Mesenchymal stem cell (in vitro differentiated cells and primary cell): ENCODE measurements at regions not wholly inside any gene's neighbourhood (a gene's known extent, or its start where the extent isn't known, plus 50 kb on each side); places are given as distances from the start of the nearest gene placed in this dataset.

ENCODE experiments used
- DNase-seq: peaks from one replicate; pipeline ENCODE4 v3.0.0-alpha.2; 2013
- H2AFZ ChIP-seq: one replicate; pipeline ENCODE4 v1.6.1; 2013; ENCODE audit warnings: low read depth, mild to moderate bottlenecking, control low read depth, inconsistent platforms, low read length, moderate library complexity
- H2AK5ac ChIP-seq: 2 replicates; pipeline ENCODE4 v1.6.1; 2013; ENCODE audit warnings: low read length, moderate library complexity, mild to moderate bottlenecking, inconsistent platforms; ENCODE audit not compliant: severe bottlenecking
- H2BK120ac ChIP-seq: one replicate; pipeline ENCODE4 v1.6.1; 2013; ENCODE audit warnings: low read depth, mild to moderate bottlenecking, inconsistent platforms, low read length, moderate library complexity
- H2BK12ac ChIP-seq, 2 experiments: one replicate each; pipeline ENCODE4 v1.6.1; 2013; ENCODE audit warnings: inconsistent platforms in 2 of 2, low read length in 2 of 2, mild to moderate bottlenecking in 2 of 2, moderate library complexity in 2 of 2, control low read depth in 1 of 2
- H2BK15ac ChIP-seq: one replicate; pipeline ENCODE4 v1.6.1; 2013; ENCODE audit warnings: mild to moderate bottlenecking, low read depth, inconsistent platforms; ENCODE audit not compliant: poor library complexity, severe bottlenecking
- H2BK5ac ChIP-seq: 2 replicates; pipeline ENCODE4 v1.6.1; 2013; ENCODE audit warnings: low read depth, mild to moderate bottlenecking, low read length, control low read depth, inconsistent platforms; ENCODE audit not compliant: poor library complexity, severe bottlenecking
- H3K14ac ChIP-seq, 2 experiments: one replicate each; pipeline ENCODE4 v1.6.1; 2013; ENCODE audit warnings: inconsistent platforms in 2 of 2, low read length in 2 of 2, control low read depth in 1 of 2, mild to moderate bottlenecking in 1 of 2, moderate library complexity in 1 of 2
- H3K18ac ChIP-seq, 2 experiments: one replicate each; pipeline ENCODE4 v1.6.1; 2013; ENCODE audit warnings: inconsistent platforms in 2 of 2, low read length in 2 of 2, control low read depth in 1 of 2, low read depth in 1 of 2, mild to moderate bottlenecking in 1 of 2
- H3K23ac ChIP-seq, 2 experiments: one replicate each; pipeline ENCODE4 v1.6.1; 2013; ENCODE audit warnings: inconsistent platforms in 2 of 2, low read length in 2 of 2, mild to moderate bottlenecking in 2 of 2, moderate library complexity in 2 of 2, control low read depth in 1 of 2
- H3K27ac ChIP-seq: 2 replicates; pipeline ENCODE4 v1.5.1; 2013; ENCODE audit warnings: mild to moderate bottlenecking, moderate library complexity, low read length, control low read depth, inconsistent platforms; ENCODE audit not compliant: poor library complexity, severe bottlenecking
- H3K27me3 ChIP-seq, 2 experiments: 2 replicates each; pipeline versions ENCODE4 v1.6.1 to v1.7.0; 2013; ENCODE audit warnings: low read length in 2 of 2, mild to moderate bottlenecking in 2 of 2, moderate library complexity in 2 of 2, control low read depth in 1 of 2, inconsistent platforms in 1 of 2; ENCODE audit not compliant: control insufficient read depth in 1 of 2, insufficient read depth in 1 of 2
- H3K36me3 ChIP-seq, 2 experiments: 2 replicates each; pipeline versions ENCODE4 v1.6.1 to v1.7.0; 2013; ENCODE audit warnings: low read length in 2 of 2, control low read depth in 1 of 2, inconsistent platforms in 1 of 2, low read depth in 1 of 2, mild to moderate bottlenecking in 1 of 2; ENCODE audit not compliant: insufficient read depth in 2 of 2, control insufficient read depth in 1 of 2
- H3K4ac ChIP-seq, 2 experiments: one replicate each; pipeline ENCODE4 v1.6.1; 2013; ENCODE audit warnings: inconsistent platforms in 2 of 2, low read length in 2 of 2, mild to moderate bottlenecking in 2 of 2, moderate library complexity in 2 of 2, control low read depth in 1 of 2, low read depth in 1 of 2
- H3K4me1 ChIP-seq: 2 replicates; pipeline ENCODE4 v1.6.1; 2013; ENCODE audit warnings: low read depth, low read length, control low read depth; ENCODE audit not compliant: control insufficient read depth, insufficient read depth
- H3K4me2 ChIP-seq: 2 replicates; pipeline ENCODE4 v1.6.1; 2013; ENCODE audit warnings: low read length, mild to moderate bottlenecking, inconsistent platforms; ENCODE audit not compliant: poor library complexity, severe bottlenecking
- H3K4me3 ChIP-seq, 2 experiments: 2 replicates each; pipeline versions ENCODE4 v1.5.1 to v1.7.0; 2013; ENCODE audit warnings: low read length in 2 of 2, mild to moderate bottlenecking in 2 of 2, control low read depth in 1 of 2, low read depth in 1 of 2; ENCODE audit not compliant: insufficient read depth in 1 of 2
- H3K79me1 ChIP-seq: replicated peaks from 2 replicates; pipeline ENCODE4 v1.6.1; 2013; ENCODE audit warnings: mild to moderate bottlenecking, control low read depth, low read length, inconsistent platforms; ENCODE audit not compliant: poor library complexity, severe bottlenecking
- H3K9ac ChIP-seq: 2 replicates; pipeline ENCODE4 v1.7.0; 2013; ENCODE audit warnings: mild to moderate bottlenecking, low read length, moderate library complexity
- H3K9me3 ChIP-seq: 2 replicates; pipeline ENCODE4 v1.7.0; 2013; ENCODE audit warnings: mild to moderate bottlenecking, low read length; ENCODE audit not compliant: control insufficient read depth
- H4K8ac ChIP-seq: one replicate; pipeline ENCODE4 v1.6.1; 2013; ENCODE audit warnings: inconsistent platforms, mild to moderate bottlenecking, low read length, moderate library complexity
- H4K91ac ChIP-seq: one replicate; pipeline ENCODE4 v1.6.1; 2013; ENCODE audit warnings: mild to moderate bottlenecking, low read length, inconsistent platforms
- WGBS: methylation state at CpG from one replicate; pipeline ENCODE4 v1.1.7; 2013; ENCODE audit warnings: mixed read lengths; 5-methylcytosine and 5-hydroxymethylcytosine counted together

DNA sequence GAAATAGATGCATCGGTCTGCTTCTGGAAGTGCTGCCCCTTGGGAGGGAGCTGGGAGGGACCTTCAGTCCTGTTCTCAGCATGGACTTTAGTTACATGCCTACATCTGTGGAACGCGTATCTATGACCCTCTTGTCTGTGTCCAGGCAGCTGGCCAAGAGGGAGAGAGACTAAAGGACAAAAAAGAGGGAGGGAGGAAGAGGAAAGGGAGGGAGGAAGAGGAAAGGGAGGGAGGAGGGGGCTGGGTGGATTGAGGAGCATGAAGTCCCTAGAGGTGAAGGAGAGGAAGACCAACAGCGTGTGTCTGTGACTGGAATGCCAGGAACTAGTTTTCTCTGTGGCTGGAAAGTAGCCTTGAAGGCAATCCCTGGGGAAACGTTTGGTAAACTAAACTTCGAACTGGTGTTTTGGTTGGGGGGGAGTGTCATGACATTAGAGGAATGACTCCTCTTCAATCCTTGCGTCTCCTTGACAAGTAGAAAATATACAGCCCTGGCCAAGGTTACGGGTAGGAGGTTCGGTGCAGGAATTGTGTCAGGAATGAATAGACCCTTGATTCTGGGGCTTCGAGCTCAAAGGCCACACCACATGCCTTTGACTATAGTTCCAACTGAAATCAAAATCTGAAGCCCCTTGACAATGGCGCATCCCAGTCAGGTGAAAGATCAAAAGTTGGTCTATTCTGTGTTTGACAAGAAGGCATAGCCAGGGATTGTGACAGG, 52.0 kb upstream of the PLEKHG1 start:
- Histone ChIP-seq H2BK15ac (no peak overlapping the region), H3K9me3 (no peaks in the 10 kb centered on the region), H2AK5ac (no peak overlapping the region), H3K4ac (no peak overlapping the region), H2AFZ (no peak overlapping the region), H3K23ac (no peak overlapping the region), H3K27ac (no peak overlapping the region), H3K36me3 (no peaks in the 10 kb centered on the region), H3K79me1 (no peaks in the 10 kb centered on the region), H3K4me1 (peaks cover 3% of the 10 kb centered on the region), H4K91ac (no peak overlapping the region), H2BK120ac (no peak overlapping the region), H2BK5ac (no peak overlapping the region), H3K14ac (no peak overlapping the region), H3K4me3 (no peak overlapping the region), H3K27me3 (peaks cover 21 to 26% of the 10 kb centered on the region in 2 experiments), H3K9ac (no peak overlapping the region), H4K8ac (no peak overlapping the region), H2BK12ac (no peak overlapping the region), H3K18ac (no peak overlapping the region), H3K4me2 (no peak overlapping the region)
- WGBS, result 59% methylated on average over 11 of the region's 11 CpGs
- no peak for DNase-seq

DNA sequence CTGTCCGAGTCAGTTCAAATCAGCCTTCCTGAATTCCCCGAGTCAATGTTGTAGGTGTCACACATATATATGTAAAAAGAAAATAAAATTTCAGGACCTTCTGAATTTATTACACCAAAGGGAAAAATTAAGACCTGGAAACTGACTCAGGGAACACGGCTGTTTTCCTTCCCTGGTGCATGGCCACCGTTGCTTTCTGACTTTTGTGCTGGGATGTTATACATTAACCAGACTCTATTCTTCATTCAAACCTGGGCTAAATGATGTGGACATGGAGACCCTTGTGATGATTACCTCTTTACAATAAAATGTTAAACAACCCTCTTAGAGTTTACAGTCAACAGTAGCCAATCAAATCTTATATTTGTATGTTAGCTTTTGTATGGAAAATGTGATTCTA, 51.4 kb upstream of the PLEKHG1 start:
- H3K4ac ChIP-seq, result no peak overlapping the region
- no peak overlapping the region for H4K91ac ChIP-seq
- H3K27ac ChIP-seq, result no peak overlapping the region
- no peak overlapping the region for H3K9ac ChIP-seq
- no peak overlapping the region for H2BK5ac ChIP-seq
- H3K14ac ChIP-seq, result no peak overlapping the region
- H3K79me1 ChIP-seq, result no peaks in the 10 kb centered on the region
- no peak overlapping the region for H3K4me3 ChIP-seq
- 81% methylated on average over 3 of the region's 4 CpGs for WGBS
- no peak overlapping the region for H3K18ac ChIP-seq
- no peak overlapping the region for H4K8ac ChIP-seq
- H3K27me3 ChIP-seq, result peaks cover 19% of the 10 kb centered on the region in 2 experiments
- no peak overlapping the region for H2BK12ac ChIP-seq
- no peak overlapping the region for H2BK15ac ChIP-seq
- no peak overlapping the region for H3K23ac ChIP-seq
- no peak overlapping the region for H2AK5ac ChIP-seq
- H3K9me3 ChIP-seq, result no peaks in the 10 kb centered on the region
- no peaks in the 10 kb centered on the region for H3K36me3 ChIP-seq
- H2AFZ ChIP-seq, result no peak overlapping the region
- peaks cover 3% of the 10 kb centered on the region for H3K4me1 ChIP-seq
- no peak overlapping the region for H2BK120ac ChIP-seq
- DNase-seq, result no peak
- no peak overlapping the region for H3K4me2 ChIP-seq

- no peak overlapping the region for H3K4me2 ChIP-seq
- H2AK5ac ChIP-seq, result no peak overlapping the region
- H4K8ac ChIP-seq, result no peak overlapping the region
- no peak overlapping the region for H2BK12ac ChIP-seq
- no peak overlapping the region for H3K23ac ChIP-seq
- H3K27ac ChIP-seq, result no peak overlapping the region
- H3K9me3 ChIP-seq, result no peaks in the 10 kb centered on the region
- H3K4me1 ChIP-seq, result peaks cover 3% of the 10 kb centered on the region
- 80% methylated on average over 5 of the region's 5 CpGs for WGBS
- no peak overlapping the region for H2AFZ ChIP-seq
- H3K79me1 ChIP-seq, result no peaks in the 10 kb centered on the region
- H3K27me3 ChIP-seq, result peaks cover 17 to 18% of the 10 kb centered on the region in 2 experiments
- no peak overlapping the region for H3K4ac ChIP-seq
- no peak overlapping the region for H2BK15ac ChIP-seq
- DNase-seq, result no peak
- H3K36me3 ChIP-seq, result no peaks in the 10 kb centered on the region
- no peak overlapping the region for H4K91ac ChIP-seq
- no peak overlapping the region for H3K9ac ChIP-seq
- H2BK120ac ChIP-seq, result no peak overlapping the region
- H3K4me3 ChIP-seq, result no peak overlapping the region
- no peak overlapping the region for H3K18ac ChIP-seq
- no peak overlapping the region for H2BK5ac ChIP-seq
- H3K14ac ChIP-seq, result no peak overlapping the region
These were observed 50.7 kb upstream of the PLEKHG1 start for GRCh38 chr6:150549007-150549406.

DNA sequence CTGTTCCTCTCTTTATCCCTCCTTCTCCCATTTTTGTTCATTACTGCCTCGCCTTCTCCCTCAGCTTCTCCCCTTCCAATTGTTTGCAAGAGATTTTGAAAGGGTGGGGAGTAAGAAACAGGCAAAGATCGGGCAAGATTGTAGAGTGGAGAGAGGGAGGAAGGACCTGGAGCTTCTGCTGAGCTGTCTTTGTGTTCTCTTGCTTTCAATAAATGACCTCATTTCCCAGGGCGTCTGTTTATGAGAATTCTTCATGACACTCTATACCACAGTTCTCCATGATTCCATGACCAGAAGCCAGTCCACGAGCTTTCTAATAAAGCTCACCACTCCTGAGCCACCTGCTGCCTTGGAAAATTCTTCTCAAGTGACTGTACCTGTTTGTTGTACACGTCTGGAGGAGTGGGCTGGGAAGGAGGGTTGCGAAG, 50.0 kb upstream of the PLEKHG1 start:
- 35% methylated on average over 4 of the region's 6 CpGs for WGBS
- H2AK5ac ChIP-seq, result no peak overlapping the region
- no peak overlapping the region for H4K8ac ChIP-seq
- H4K91ac ChIP-seq, result no peak overlapping the region
- no peak overlapping the region for H3K27ac ChIP-seq
- DNase-seq, result no peak
- H3K18ac ChIP-seq, result no peak overlapping the region
- no peak overlapping the region for H2AFZ ChIP-seq
- no peak overlapping the region for H3K9ac ChIP-seq
- no peak overlapping the region for H2BK120ac ChIP-seq
- no peak overlapping the region for H3K4me3 ChIP-seq
- no peaks in the 10 kb centered on the region for H3K9me3 ChIP-seq
- H2BK15ac ChIP-seq, result no peak overlapping the region
- peaks cover 17 to 18% of the 10 kb centered on the region in 2 experiments for H3K27me3 ChIP-seq
- H2BK5ac ChIP-seq, result no peak overlapping the region
- H3K36me3 ChIP-seq, result no peaks in the 10 kb centered on the region
- no peak overlapping the region for H2BK12ac ChIP-seq
- H3K4me1 ChIP-seq, result peaks cover 3% of the 10 kb centered on the region
- no peak overlapping the region for H3K4ac ChIP-seq
- no peaks in the 10 kb centered on the region for H3K79me1 ChIP-seq
- H3K4me2 ChIP-seq, result no peak overlapping the region
- no peak overlapping the region for H3K23ac ChIP-seq
- no peak overlapping the region for H3K14ac ChIP-seq
